HL-60 (cell line): ENCODE measurements at regions not wholly inside any gene's neighbourhood (a gene's known extent, or its start where the extent isn't known, plus 50 kb on each side); places are given as distances from the start of the nearest gene placed in this dataset.
"Not testable (repeated sequence)": the region's sequence is repeated elsewhere in the genome, so short reads cannot be mapped to it uniquely, and the experiment has no call there.

Source experiments
- DNase-seq, 2 experiments: peaks; one replicate each; pipeline ENCODE4 v3.0.0-alpha.2; 2010 to 2020; ENCODE audit warnings: low read depth in 1 of 2, low spot score in 1 of 2
- H3K27ac ChIP-seq: fragments of 250-450 bp; sonication (Bioruptor Pico); replicated peaks from 2 replicates; pipeline ENCODE4 v1.5.1; 2020; ENCODE audit warnings: mild to moderate bottlenecking, moderate library complexity
- H3K27me3 ChIP-seq: fragments of 250-450 bp; sonication (Bioruptor Pico); 2 replicates; pipeline ENCODE4 v1.5.1; 2021; ENCODE audit warnings: mild to moderate bottlenecking, moderate library complexity; ENCODE audit not compliant: insufficient read depth, poor library complexity, severe bottlenecking
- H3K4me3 ChIP-seq: replicated peaks from 2 replicates; pipeline ENCODE4 v1.5.1; 2011; ENCODE audit warnings: mild to moderate bottlenecking, control low read depth, low read length; ENCODE audit not compliant: insufficient read depth
- GABPA ChIP-seq: IDR thresholded peaks from 2 replicates; pipeline ENCODE4 v1.6.1; 2012; ENCODE audit warnings: low read depth
- POLR2AphosphoS5 ChIP-seq: IDR thresholded peaks from 2 replicates; pipeline ENCODE4 v1.6.1; 2012; ENCODE audit warnings: low read depth
- SPI1 ChIP-seq: IDR thresholded peaks from 2 replicates; pipeline ENCODE4 v1.6.1; 2012; ENCODE audit warnings: low read depth, mild to moderate bottlenecking, borderline replicate concordance
- TF ChIP-seq, protein P1 (sequence below): IDR thresholded peaks from one replicate; pipeline ENCODE4 v1.5.1; 2011; ENCODE audit warnings: low read length, control low read depth, inconsistent platforms; ENCODE audit not compliant: insufficient read depth
- TF ChIP-seq, protein P2 (sequence below): IDR thresholded peaks from 2 replicates; pipeline ENCODE4 v1.6.1; 2012; ENCODE audit warnings: low read depth; ENCODE audit not compliant: insufficient replicate concordance

DNA sequence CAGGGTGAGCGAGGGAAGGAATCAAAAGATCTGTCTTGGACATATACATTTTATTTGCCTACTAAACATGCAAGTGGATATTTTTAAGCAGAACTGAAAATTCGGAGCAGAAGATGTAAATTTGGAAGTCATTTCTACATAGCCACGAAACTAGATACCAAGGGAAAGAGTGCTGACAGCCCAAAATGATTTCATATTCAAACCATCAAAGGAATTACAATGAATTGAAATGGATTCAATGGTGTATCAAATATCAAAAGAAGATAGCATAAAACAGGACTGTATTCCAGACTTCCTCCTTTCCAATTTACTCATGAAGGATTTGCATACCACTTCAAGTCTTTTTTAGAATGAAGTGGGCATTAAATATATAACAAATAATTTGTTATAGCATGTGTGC is 313.5 kb upstream of the KITLG start:
- no peak for DNase-seq

DNA sequence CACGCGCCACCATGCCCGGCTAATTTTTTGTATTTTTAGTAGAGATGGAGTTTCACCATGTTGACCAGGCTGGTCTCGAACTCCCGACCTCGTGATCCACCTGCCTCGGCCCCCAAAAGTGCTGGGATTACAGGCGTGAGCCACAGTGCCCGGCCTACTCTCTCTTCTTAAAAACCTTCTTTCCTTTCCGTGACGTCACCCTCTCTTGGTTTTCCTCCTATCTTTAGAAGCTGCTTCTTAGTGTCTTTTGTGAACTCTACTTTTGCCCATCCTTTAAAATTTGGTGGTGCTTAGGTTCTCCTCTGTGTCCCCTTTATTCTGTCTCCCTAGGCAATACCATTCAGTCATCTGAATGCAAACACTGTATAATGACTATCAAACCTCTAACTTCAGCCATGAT is 311.2 kb upstream of the KITLG start:
- DNase-seq, H3K27me3 ChIP-seq, H3K27ac ChIP-seq, H3K4me3 ChIP-seq: not testable (repeated sequence)

More for the DNA sequence above, 313.5 kb upstream of the KITLG start:
- TF ChIP-seq, protein P1, sequence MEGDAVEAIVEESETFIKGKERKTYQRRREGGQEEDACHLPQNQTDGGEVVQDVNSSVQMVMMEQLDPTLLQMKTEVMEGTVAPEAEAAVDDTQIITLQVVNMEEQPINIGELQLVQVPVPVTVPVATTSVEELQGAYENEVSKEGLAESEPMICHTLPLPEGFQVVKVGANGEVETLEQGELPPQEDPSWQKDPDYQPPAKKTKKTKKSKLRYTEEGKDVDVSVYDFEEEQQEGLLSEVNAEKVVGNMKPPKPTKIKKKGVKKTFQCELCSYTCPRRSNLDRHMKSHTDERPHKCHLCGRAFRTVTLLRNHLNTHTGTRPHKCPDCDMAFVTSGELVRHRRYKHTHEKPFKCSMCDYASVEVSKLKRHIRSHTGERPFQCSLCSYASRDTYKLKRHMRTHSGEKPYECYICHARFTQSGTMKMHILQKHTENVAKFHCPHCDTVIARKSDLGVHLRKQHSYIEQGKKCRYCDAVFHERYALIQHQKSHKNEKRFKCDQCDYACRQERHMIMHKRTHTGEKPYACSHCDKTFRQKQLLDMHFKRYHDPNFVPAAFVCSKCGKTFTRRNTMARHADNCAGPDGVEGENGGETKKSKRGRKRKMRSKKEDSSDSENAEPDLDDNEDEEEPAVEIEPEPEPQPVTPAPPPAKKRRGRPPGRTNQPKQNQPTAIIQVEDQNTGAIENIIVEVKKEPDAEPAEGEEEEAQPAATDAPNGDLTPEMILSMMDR = no peak
- TF ChIP-seq GABPA (no peak), POLR2AphosphoS5 (no peak), SPI1 (no peak)
- TF ChIP-seq, protein P2, sequence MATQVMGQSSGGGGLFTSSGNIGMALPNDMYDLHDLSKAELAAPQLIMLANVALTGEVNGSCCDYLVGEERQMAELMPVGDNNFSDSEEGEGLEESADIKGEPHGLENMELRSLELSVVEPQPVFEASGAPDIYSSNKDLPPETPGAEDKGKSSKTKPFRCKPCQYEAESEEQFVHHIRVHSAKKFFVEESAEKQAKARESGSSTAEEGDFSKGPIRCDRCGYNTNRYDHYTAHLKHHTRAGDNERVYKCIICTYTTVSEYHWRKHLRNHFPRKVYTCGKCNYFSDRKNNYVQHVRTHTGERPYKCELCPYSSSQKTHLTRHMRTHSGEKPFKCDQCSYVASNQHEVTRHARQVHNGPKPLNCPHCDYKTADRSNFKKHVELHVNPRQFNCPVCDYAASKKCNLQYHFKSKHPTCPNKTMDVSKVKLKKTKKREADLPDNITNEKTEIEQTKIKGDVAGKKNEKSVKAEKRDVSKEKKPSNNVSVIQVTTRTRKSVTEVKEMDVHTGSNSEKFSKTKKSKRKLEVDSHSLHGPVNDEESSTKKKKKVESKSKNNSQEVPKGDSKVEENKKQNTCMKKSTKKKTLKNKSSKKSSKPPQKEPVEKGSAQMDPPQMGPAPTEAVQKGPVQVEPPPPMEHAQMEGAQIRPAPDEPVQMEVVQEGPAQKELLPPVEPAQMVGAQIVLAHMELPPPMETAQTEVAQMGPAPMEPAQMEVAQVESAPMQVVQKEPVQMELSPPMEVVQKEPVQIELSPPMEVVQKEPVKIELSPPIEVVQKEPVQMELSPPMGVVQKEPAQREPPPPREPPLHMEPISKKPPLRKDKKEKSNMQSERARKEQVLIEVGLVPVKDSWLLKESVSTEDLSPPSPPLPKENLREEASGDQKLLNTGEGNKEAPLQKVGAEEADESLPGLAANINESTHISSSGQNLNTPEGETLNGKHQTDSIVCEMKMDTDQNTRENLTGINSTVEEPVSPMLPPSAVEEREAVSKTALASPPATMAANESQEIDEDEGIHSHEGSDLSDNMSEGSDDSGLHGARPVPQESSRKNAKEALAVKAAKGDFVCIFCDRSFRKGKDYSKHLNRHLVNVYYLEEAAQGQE = no peak
- Histone ChIP-seq H3K27ac (no peak overlapping the region), H3K27me3 (no peaks in the 10 kb centered on the region), H3K4me3 (no peak overlapping the region)

DNA sequence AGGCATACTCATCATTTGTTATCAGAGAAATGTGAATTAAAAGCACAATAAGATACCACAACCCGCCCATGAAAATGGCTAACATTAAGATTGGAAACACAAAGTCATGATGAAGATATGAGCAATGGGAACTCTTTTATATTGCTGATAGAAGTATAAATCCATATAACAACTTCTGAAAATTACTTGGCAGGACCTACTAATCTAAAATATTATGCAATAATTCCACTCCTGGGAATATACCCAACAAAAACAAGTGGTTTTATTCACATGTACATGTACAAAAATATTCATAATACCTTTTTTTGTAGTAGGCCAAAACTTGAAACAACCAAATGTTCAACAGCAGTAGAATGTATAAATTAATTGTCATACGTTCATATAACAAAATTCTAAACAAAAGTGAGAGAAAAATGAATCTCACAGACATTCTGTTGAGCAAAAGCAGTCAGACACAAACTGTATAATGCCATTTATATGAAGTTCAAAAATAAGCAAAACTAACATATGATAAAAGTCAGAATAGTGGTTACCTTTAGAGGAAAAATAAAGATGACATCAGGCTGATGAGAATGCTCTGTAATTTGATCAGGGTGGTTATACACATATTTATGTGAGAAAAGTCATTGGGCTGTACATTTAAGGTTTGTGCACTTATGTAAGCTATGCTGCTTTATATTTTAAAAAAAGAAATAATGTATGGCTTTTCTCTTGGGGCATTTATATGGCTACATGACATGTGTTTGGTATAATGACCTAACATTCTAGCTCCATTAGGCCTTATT is 309.2 kb upstream of the KITLG start:
- Histone ChIP-seq H3K4me3 (no peak overlapping the region), H3K27me3 (no peaks in the 10 kb centered on the region), H3K27ac (no peak overlapping the region)
- DNase-seq = no peak
- no peak for TF ChIP-seq SPI1
- no peak for TF ChIP-seq POLR2AphosphoS5

DNA sequence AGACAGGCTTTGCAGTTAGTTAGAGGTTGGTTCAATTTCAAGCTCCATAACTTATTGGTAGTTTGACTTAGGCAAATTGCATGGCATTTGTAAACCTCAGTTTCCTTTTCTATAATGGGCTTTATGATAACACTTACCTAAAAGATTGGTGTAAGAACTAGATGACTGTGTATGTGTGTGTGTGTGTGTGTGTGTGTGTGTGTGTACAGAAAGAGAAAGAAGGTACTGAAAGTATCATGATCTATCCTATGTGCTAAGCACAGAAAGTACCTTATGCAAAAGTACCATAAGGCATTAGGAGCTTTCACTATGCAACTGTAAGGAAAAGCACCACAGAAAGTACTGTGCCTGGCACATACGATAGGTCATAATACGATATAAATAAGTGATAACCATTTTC is 304.3 kb upstream of the KITLG start:
- no peak for DNase-seq
- H3K27ac ChIP-seq = no peak overlapping the region
- no peak overlapping the region for H3K4me3 ChIP-seq
- H3K27me3 ChIP-seq = no peaks in the 10 kb centered on the region
- TF ChIP-seq, protein P1 = no peak
- TF ChIP-seq, protein P2 = no peak
- TF ChIP-seq POLR2AphosphoS5 = no peak
- TF ChIP-seq GABPA = no peak
- TF ChIP-seq SPI1 = no peak

DNA sequence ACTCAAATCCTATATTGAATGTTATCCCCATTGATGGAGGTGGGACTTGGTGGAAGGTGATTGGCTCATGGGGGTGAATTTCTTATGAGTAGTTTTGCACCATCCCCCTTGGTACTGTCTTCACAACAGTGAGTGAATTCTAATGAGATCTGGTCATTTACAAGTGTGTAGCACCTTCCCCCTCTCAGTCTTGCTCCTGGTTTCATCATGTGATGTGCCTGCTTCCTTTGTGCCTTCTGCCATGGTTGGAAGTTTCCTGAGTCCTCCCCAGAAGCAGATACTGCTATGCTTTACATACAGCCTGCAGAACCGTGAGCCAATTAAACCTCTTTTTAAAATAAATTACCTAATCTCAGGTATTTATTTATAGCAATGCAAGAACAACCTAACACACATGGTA is 302.4 kb upstream of the KITLG start:
- TF ChIP-seq SPI1 (no peak), GABPA (no peak), POLR2AphosphoS5 (no peak)
- TF ChIP-seq, protein P1 = no peak
- TF ChIP-seq, protein P2 = no peak
- no peak for DNase-seq
- H3K4me3 ChIP-seq = no peak overlapping the region
- H3K27me3 ChIP-seq = no peaks in the 10 kb centered on the region
- H3K27ac ChIP-seq = no peak overlapping the region
